SK-N-SH (cell line): ENCODE measurements at regions not wholly inside any gene's neighbourhood (a gene's known extent, or its start where the extent isn't known, plus 50 kb on each side); places are given as distances from the start of the nearest gene placed in this dataset.

Experiments used
- CTCF ChIA-PET: fragments of 300-600, 350-600 bp; formaldehyde crosslinking; extraction: SDS; loops from one replicate; lab custom pipeline; 2021; lab: Yijun Ruan, JAX
- POLR2A ChIA-PET: fragments of 350-600 bp; sonication (Branson Sonifier 250); formaldehyde crosslinking; extraction: SDS; loops from one replicate; lab custom pipeline; 2020; ENCODE audit warnings: antibody characterized with exemption, inconsistent platforms; lab: Yijun Ruan, JAX
- DNase-seq: peaks from one replicate; pipeline ENCODE4 v3.0.0; 2012
- H2AFZ ChIP-seq: fragments of 200-600 bp; sonication (generic); 2 replicates; pipeline ENCODE4 v1.8.1; 2016; ENCODE audit warnings: antibody characterized with exemption, mild to moderate bottlenecking, low read depth
- H3F3A ChIP-seq: fragments of 200-600 bp; sonication (generic); replicated peaks from 2 replicates; pipeline ENCODE3; 2016; ENCODE audit warnings: antibody characterized with exemption, mild to moderate bottlenecking; ENCODE audit not compliant: insufficient read depth
- H3K27ac ChIP-seq, 2 experiments: fragments of 200-500 bp in 1 of 2; fragments of 200-600 bp in 1 of 2; sonication (Bioruptor generic) in 1 of 2; sonication (generic), shearing (Covaris generic) in 1 of 2; 2 replicates each; pipeline versions ENCODE4 v1.5.1 to v1.6.1; 2014 to 2016; ENCODE audit warnings: low read depth in 2 of 2, inconsistent platforms in 1 of 2, low read length in 1 of 2, mild to moderate bottlenecking in 1 of 2, mixed read lengths in 1 of 2
- H3K27me3 ChIP-seq: fragments of 200-600 bp; sonication (generic), shearing (Covaris generic); 2 replicates; pipeline ENCODE4 v1.6.1; 2016; ENCODE audit warnings: mixed run types; ENCODE audit not compliant: insufficient read depth
- H3K36me3 ChIP-seq, 2 experiments: fragments of 200-500 bp in 1 of 2; fragments of 200-600 bp in 1 of 2; sonication (Bioruptor generic) in 1 of 2; sonication (generic) in 1 of 2; replicated peaks in 1 of 2; 2 replicates each; pipeline versions ENCODE3 to v1.5.1; 2014 to 2016; ENCODE audit warnings: low read length in 1 of 2, mild to moderate bottlenecking in 1 of 2; ENCODE audit not compliant: insufficient read depth in 2 of 2, control insufficient read depth in 1 of 2
- H3K4me1 ChIP-seq, 2 experiments: fragments of 200-500 bp in 1 of 2; fragments of 200-600 bp in 1 of 2; sonication (Bioruptor generic) in 1 of 2; sonication (generic), shearing (Covaris generic) in 1 of 2; 2 replicates each; pipeline versions ENCODE4 v1.5.1 to v1.6.1; 2014 to 2016; ENCODE audit warnings: low read depth in 1 of 2, low read length in 1 of 2, mixed run types in 1 of 2; ENCODE audit not compliant: insufficient read depth in 2 of 2, control insufficient read depth in 1 of 2
- H3K4me2 ChIP-seq: fragments of 200-600 bp; sonication (generic), shearing (Covaris generic); 2 replicates; pipeline ENCODE4 v1.6.1; 2017; ENCODE audit warnings: mixed run types
- H3K4me3 ChIP-seq, 2 experiments: fragments of 200-500 bp in 1 of 2; fragments of 200-600 bp in 1 of 2; sonication (Bioruptor generic) in 1 of 2; sonication (generic), shearing (Covaris generic) in 1 of 2; 2 replicates each; pipeline versions ENCODE4 v1.5.1 to v1.8.1; 2014 to 2016; ENCODE audit warnings: low read depth in 2 of 2, inconsistent platforms in 1 of 2, low read length in 1 of 2, mild to moderate bottlenecking in 1 of 2, mixed read lengths in 1 of 2, moderate library complexity in 1 of 2
- H3K79me2 ChIP-seq: fragments of 200-600 bp; sonication (generic); 2 replicates; pipeline ENCODE4 v1.8.1; 2017; ENCODE audit warnings: mild to moderate bottlenecking; ENCODE audit not compliant: insufficient read depth
- H3K9ac ChIP-seq: fragments of 200-600 bp; sonication (generic); 2 replicates; pipeline ENCODE4 v1.6.1; 2017; ENCODE audit warnings: mixed run types
- H3K9me2 ChIP-seq: fragments of 200-600 bp; sonication (generic); 2 replicates; pipeline ENCODE4 v1.6.1; 2017; ENCODE audit warnings: mixed run types
- H3K9me3 ChIP-seq: fragments of 200-600 bp; sonication (generic); 2 replicates; pipeline ENCODE4 v1.6.1; 2017; ENCODE audit warnings: mixed run types, mild to moderate bottlenecking, moderate library complexity
- H4K20me1 ChIP-seq: fragments of 200-600 bp; sonication (generic); 2 replicates; pipeline ENCODE4 v1.6.1; 2017; ENCODE audit warnings: mild to moderate bottlenecking, mixed run types; ENCODE audit not compliant: insufficient read depth
- CHD2 ChIP-seq: fragments of 150-350 bp; IDR thresholded peaks from 2 replicates; pipeline ENCODE4 v1.6.1; 2018; ENCODE audit warnings: low read length; ENCODE audit not compliant: partially characterized antibody
- CTCF ChIP-seq: fragments of 200-600 bp; sonication (generic); IDR thresholded peaks from 2 replicates; pipeline ENCODE4 v1.6.1; 2017; ENCODE audit warnings: antibody characterized with exemption, mild to moderate bottlenecking, moderate library complexity
- ELF1 ChIP-seq: IDR thresholded peaks from 2 replicates; pipeline ENCODE4 v1.4.0; 2012
- EP300 ChIP-seq, 2 experiments: IDR thresholded peaks; 2 replicates each; pipeline versions ENCODE4 v1.4.0 to v1.6.1; 2012; ENCODE audit warnings: borderline replicate concordance in 1 of 2, low read depth in 1 of 2, low read length in 1 of 2
- EZH2phosphoT487 ChIP-seq: fragments of 200-600 bp; sonication (generic); IDR thresholded peaks from 2 replicates; pipeline ENCODE4 v1.6.1; 2017; ENCODE audit warnings: low read depth, mixed run types, mild to moderate bottlenecking, antibody characterized with exemption, moderate library complexity, borderline replicate concordance
- FOXJ3 ChIP-seq: sonication (generic); formaldehyde crosslinking; IDR thresholded peaks from 2 replicates; pipeline ENCODE4 v1.5.1; 2020; ENCODE audit warnings: mild to moderate bottlenecking, missing genetic modification reagents
- GABPA ChIP-seq: IDR thresholded peaks from 2 replicates; pipeline ENCODE4 v1.4.0; 2012; ENCODE audit warnings: low read depth, mild to moderate bottlenecking
- IRF3 ChIP-seq: fragments of 150-350 bp; IDR thresholded peaks from 2 replicates; pipeline ENCODE4 v1.6.1; 2016; ENCODE audit warnings: mild to moderate bottlenecking, low read depth, low read length
- MAX ChIP-seq: IDR thresholded peaks from 2 replicates; pipeline ENCODE4 v1.4.0; 2012; ENCODE audit warnings: low read depth
- NFIC ChIP-seq: IDR thresholded peaks from 2 replicates; pipeline ENCODE4 v1.4.0; 2012; ENCODE audit warnings: borderline replicate concordance
- NRF1 ChIP-seq: IDR thresholded peaks from 2 replicates; pipeline ENCODE4 v1.6.1; 2012; ENCODE audit warnings: low read depth, mild to moderate bottlenecking, low read length
- PBX3 ChIP-seq: IDR thresholded peaks from 2 replicates; pipeline ENCODE4; 2012
- POLR2AphosphoS5 ChIP-seq: IDR thresholded peaks from 2 replicates; pipeline ENCODE4 v1.6.1; 2012; ENCODE audit warnings: low read depth, low read length
- SIN3A ChIP-seq: IDR thresholded peaks from 2 replicates; pipeline ENCODE4 v1.6.1; 2012; ENCODE audit warnings: low read depth, mild to moderate bottlenecking, low read length, moderate library complexity, borderline replicate concordance
- SMC3 ChIP-seq: IDR thresholded peaks from 2 replicates; pipeline ENCODE4 v1.6.1; 2012; ENCODE audit warnings: low read depth, low read length, improper control_type of control experiment
- TAF1 ChIP-seq: IDR thresholded peaks from 2 replicates; pipeline ENCODE4 v1.6.1; 2012; ENCODE audit warnings: low read depth, mild to moderate bottlenecking, low read length, moderate library complexity, borderline replicate concordance
- TEAD4 ChIP-seq: IDR thresholded peaks from 2 replicates; pipeline ENCODE4 v1.4.0; 2012; ENCODE audit warnings: mild to moderate bottlenecking, borderline replicate concordance; ENCODE audit not compliant: insufficient read depth
- USF1 ChIP-seq: IDR thresholded peaks from 2 replicates; pipeline ENCODE4 v1.4.0; 2012; ENCODE audit warnings: low read depth, borderline replicate concordance
- YY1 ChIP-seq: IDR thresholded peaks from 2 replicates; pipeline ENCODE4 v1.4.0; 2012; ENCODE audit warnings: low read depth, mild to moderate bottlenecking
- WGBS: methylation state at CpG from one replicate; pipeline ENCODE4 v1.1.6; 2017; ENCODE audit warnings: low lambda C conversion rate; 5-methylcytosine and 5-hydroxymethylcytosine counted together

- no peak overlapping the region for H2AFZ ChIP-seq
- 13% methylated on average over 2 of the region's 2 CpGs for WGBS
Measured at GRCh38 chr2:225773148-225773547, 373.6 kb downstream of the NYAP2 start.

More at GRCh38 chr2:225773148-225773547, 373.6 kb downstream of the NYAP2 start:
- Histone ChIP-seq H3K9me2 (no peaks in the 10 kb centered on the region), H3K36me3 (no peaks in the 10 kb centered on the region), H3K79me2 (no peaks in the 10 kb centered on the region), H4K20me1 (no peaks in the 10 kb centered on the region), H3K4me2 (no peak overlapping the region), H3K9me3 (no peaks in the 10 kb centered on the region), H3K9ac (no peak overlapping the region), H3K27me3 (no peaks in the 10 kb centered on the region), H3K4me3 (no peak overlapping the region), H3F3A (no peaks in the 10 kb centered on the region), H3K4me1 (no peaks in the 10 kb centered on the region), H3K27ac (no peak overlapping the region)
- ChIA-PET CTCF (no interaction called here), POLR2A (no interaction called here)
- no peak for DNase-seq
- TF ChIP-seq MAX: no peak
- TF ChIP-seq NRF1: no peak
- TF ChIP-seq ELF1: no peak
- TF ChIP-seq YY1: no peak
- TF ChIP-seq SMC3: no peak
- TF ChIP-seq TAF1: no peak
- no peak for TF ChIP-seq EP300 (IDR thresholded peaks at IDR 0.05; ENCODE audit: borderline replicate concordance in 1 of 2, low read depth in 1 of 2, low read length in 1 of 2)
- no peak for TF ChIP-seq TEAD4
- no peak for TF ChIP-seq SIN3A
- TF ChIP-seq EZH2phosphoT487: no peak
- no peak for TF ChIP-seq PBX3
- no peak for TF ChIP-seq IRF3
- TF ChIP-seq CHD2: no peak
- no peak for TF ChIP-seq GABPA
- no peak for TF ChIP-seq NFIC
- TF ChIP-seq FOXJ3 (CRISPR knock-in tag): no peak
- TF ChIP-seq POLR2AphosphoS5: no peak
- TF ChIP-seq CTCF: no peak
- TF ChIP-seq USF1: no peak
